Stimulated activated CD4-positive, alpha-beta T cell treated with anti-CD3 and anti-CD28 coated beads, Interleukin-2, amount 100 ng/mL, for 48 hours (primary cell): ENCODE measurements at regions not wholly inside any gene's neighbourhood (a gene's known extent, or its start where the extent isn't known, plus 50 kb on each side); places are given as distances from the start of the nearest gene placed in this dataset.
A peak's percentile ranks its signal among the peaks of the same experiment; 100 is the strongest.
"Not testable (repeated sequence)": the region's sequence is repeated elsewhere in the genome, so short reads cannot be mapped to it uniquely, and the experiment has no call there.

ENCODE experiments used
- DNase-seq, 2 donors: peaks; one replicate each; pipeline ENCODE4 v3.0.0-alpha.2; 2020

DNA sequence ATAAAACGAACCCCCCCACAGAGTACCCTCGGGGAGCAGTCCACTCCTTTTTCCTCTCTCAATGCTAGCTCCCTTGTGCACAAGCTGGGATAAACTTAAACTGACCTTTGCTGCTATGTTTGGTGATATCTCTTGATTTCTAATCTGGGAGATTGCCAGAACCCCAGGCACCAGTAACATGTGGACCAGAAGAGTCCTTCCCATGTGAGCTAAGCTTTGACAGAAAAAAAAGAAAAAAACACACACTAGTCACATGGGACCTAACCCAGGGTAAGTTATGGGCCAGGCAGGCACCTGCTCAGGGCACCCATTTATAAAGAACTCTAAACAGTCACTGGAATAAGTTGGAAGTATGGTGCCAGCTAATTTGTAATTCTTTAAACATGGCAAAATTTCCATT is 242.6 kb downstream of the EN1 start:
- no peak for DNase-seq

DNA sequence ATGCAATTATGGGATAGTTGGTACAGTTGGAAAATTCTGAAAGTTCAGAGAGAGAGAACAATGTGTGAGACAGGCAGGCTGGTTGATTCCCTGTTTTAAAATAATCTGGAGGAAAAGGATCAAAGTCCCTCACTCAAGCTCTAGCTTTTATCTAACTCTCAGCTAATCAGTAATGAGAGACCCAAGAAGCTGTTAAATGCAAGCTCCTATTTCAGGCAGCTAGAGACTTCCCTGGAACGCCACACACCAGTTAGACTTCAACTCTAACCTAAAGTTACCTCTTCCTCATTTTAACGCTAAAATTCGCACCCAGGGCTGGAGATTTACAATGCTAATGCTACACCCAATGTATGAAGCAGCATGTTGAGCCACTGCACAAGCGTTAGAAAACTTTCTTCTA is 243.1 kb downstream of the EN1 start:
- DNase-seq = no peak

DNA sequence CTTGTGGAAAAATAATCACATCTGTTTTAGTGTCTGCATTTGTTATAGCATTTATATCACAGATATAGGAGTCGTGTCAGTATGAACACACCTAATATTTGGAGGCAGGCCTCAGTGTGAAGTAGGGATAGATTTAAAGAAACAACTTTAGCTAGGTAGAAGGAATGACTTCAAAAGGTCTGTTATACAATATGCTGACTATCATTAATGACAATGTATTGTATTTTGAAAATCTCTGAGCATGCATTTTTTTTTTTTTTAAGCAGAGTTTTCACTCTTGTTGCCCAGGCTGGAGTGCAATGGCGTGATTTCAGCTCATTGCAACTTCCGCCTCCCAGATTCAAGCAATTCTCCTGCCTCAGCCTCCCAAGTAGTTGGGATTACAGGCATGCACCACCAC is 248.3 kb downstream of the EN1 start:
- DNase-seq = no peak

DNA sequence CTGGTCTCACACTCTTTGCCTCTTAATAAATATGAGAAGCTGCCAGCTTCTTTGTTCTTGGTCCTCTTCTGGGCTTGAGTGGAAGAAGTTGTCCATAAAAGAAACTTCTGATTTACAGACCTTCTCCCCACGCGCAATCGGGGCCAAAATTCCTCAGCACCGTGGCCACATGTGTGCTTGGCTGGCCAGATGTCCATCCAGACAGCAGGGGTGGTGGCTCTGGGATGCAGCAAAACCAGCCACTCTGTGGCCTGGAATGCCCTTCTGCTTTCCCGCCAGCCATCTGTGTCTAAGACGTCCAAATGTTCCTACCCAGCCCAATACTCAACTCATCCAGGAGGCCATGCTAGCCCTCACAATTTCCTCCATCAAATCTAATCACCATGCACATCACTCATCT is 250.8 kb downstream of the EN1 start:
- DNase-seq = no peak

DNA sequence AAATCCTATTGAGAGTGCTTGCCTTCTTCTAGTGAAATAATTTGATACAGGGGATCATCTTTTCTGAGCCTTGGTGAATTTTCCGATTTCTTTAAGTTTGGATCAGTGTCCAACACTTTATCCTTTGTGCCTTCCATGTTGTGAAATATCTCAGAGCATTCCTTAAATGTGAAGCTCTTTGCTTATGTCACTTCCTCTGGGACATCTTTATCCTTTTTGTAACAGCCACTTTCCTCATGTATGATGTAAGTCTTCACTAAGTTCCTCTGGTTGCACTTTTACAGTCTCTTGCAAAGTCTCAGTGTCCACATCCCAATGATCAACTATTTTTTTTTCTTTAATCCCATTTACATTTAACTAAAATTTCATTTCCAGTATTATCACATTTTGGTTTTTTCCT is 254.2 kb downstream of the EN1 start:
- no peak for DNase-seq

DNA sequence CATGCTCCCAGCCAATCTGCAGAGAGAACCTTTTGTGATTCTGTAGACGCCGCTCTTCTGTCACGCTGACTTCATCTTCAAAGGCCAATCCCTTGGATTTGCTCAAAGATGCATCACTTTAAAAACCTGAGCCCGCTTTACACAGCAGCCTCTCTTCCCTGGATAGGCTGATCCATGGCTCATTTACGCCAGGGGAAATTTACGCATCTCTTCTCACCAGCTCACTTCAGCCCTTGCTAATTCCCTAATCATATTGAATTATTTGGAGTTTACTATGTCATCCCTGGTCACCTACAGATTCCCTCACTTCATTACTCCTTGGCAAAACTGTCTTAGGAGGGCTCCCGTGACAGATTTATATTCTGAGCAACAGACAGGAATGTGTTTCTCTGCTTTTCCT is 256.2 kb downstream of the EN1 start:
- DNase-seq = no peak

DNA sequence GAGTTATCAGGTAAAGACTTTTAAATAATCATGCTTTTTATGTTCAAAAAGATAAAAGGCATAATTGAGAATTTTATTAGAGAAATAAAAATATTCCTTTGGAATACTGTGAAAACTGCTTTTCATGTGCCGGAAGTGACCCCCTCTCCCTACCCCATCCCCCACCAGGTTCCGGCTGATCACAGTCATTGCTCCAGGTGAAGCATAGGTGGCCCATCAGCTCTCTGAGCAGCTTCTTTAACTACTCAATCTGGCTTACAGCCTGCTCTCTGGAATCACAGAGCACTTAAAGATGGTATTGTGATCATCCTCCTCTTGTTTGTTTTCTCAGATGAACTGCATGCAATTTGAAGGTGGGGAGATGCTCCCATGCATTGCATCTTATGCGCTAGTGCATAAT is 257.7 kb downstream of the EN1 start:
- DNase-seq = no peak

DNA sequence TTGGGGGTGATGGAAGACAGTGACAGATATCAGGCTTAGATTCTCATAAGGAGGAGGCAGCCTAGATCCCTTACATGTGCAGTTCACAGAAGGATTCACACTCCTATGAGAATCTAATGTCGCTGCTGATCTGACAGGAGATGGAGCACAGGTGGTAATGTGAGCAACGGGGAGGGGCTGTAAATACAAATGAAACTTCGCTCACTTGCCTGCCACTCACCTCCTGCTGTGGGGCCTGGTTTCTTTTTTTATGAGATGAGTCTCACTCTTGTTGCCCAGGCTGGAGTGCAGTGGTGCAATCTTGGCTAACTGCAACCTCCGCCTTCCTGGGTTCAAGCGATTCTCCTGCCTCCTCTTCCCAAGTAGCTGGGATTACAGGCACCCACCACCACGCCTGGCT is 258.6 kb downstream of the EN1 start:
- DNase-seq = no peak

DNA sequence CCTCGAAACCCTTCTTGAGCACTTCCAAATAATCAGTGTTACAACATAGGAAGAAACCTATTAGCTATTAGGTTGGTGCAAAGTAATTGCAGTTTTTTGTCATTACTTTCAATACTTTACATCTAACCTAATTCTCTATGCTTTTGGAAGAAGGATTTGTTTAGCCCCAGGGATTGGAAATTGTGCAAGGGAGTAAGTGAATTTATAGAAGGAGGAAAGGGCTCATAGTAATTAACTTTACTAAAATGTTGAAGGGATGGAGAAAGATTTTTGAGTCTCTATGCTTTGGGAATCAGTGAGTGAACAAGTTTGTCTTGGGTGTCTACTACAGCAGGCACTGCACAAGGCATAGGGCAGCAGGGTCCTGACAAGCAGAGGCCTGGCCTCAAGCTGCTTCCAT is 261.1 kb downstream of the EN1 start:
- no peak for DNase-seq

DNA sequence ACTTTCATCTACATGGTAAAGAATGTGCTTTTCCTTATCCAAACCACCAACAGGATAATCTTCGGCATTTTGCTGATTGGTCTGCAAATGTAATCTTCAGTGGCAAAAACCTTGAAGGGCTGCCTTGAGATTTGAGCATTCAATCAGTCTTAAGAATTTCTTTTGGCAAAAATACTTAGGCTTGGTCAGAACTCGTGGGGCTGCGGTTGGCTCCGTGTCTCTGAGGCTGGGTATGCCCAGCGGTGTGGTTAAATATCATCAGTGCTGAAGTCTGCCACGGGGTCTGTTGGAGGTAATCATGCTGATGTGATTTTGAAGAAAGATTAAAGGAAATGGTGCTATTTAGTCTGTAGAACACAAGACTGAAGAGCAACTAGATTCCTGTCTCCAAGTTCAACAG is 262.6 kb downstream of the EN1 start:
- no peak for DNase-seq

DNA sequence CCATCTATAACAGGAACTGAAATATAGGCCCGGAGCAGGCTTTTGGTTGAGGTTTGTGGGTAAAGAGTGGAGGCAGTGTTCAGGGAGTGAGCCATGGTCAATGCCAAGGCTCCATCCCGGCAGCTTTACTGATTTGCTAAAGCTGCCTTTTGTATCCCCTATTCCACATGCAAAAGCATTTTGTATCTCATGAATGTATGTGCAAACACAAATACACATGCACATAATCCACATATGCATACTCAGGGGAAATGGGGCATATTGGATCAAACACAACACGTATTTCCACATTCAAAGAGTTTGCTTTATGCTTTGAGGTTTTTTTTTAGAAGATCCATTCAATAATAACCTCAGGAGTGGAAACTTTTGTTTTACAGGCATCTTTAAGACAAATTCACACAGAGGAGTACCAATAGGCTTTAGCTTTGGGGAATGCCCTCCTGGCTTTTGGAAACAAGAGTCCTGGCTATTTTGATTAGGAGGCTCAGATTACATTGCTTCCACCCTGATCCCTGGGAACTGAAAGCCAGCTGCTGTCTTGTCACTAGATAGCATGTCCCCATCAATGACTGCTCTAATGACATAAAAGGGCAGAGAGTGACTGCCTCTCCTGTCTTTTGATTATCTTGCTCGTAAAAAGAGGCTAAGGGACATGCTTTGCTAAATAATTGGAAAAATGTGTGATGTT is 263.2 kb downstream of the EN1 start:
- no peak for DNase-seq

DNA sequence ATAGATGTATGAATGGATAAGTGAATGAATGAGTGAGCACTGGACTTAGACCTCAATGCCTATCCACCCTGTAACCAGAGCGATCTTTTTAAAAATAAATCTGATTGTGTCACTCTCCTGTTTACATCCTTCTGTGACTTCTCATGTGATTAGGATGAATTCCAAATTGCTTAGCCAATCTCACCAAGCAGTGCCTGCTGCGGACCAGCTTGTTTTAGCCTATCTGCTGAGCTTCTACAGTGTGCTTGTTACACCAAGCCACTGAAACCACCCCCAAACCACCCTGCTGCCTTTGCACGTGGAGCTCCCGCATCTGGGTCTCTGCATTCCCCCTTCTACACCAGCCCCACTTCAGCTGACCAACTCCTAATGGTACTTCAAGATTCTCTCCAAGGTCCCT is 265.4 kb downstream of the EN1 start:
- peak in 1 of 2 donors; percentile 0 for DNase-seq

DNA sequence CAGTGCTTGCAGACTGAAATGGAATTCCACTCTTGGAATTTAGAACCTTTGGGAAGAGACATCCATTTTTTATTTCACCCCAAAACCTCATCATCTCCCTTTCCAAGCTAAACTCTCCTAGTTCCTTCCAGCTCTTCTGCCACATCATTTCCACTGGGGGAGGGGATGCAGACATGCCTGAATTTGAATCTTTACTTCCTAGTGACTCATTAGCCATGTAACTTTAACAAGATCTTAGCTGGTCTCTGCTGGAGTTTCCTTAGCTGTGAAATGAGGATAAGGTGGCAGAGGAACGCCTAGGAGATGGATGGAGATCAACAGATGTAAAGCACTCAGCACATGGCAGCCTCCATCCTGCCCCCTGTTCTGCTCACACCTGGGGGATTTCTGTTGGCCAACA is 266.8 kb downstream of the EN1 start:
- no peak for DNase-seq

DNA sequence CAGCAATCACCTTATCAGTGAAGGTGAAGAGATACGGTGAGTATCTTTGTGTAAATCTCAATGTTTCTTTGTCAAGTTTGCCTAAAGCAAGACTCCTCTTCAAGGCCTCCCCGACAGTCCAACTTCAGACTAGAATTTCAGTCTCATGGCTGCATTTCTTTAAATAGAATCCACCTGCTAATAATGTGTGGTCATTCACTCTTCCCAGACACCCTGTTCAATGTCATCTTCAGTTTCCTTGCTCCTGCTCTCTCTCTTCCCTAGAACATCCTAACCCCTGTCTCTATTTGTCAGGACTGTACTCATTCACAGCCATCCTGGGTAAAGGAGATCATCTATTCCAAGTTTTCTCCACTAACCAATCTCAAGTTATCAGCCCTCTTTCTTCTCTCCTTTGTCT is 267.3 kb downstream of the EN1 start:
- no peak for DNase-seq

DNA sequence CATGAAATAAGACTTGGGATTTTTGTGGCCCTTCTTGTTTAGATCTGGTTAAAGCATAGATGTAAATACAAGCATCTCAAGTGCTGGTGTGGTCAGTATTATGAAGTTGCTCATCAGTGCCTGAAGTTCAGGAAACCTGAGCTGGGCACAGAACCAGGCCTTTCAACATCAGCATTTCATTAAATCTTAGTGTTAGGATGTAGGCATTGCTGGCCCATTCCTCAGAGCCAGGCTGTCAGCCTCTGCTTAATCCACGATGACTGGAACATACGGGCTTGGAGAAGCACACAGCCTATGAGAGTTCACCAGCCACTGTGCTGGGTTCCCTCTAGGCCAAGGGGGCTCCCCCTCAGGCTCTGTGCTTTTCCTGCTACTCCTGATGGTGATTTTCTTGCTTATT is 270.2 kb downstream of the EN1 start:
- DNase-seq = no peak

DNA sequence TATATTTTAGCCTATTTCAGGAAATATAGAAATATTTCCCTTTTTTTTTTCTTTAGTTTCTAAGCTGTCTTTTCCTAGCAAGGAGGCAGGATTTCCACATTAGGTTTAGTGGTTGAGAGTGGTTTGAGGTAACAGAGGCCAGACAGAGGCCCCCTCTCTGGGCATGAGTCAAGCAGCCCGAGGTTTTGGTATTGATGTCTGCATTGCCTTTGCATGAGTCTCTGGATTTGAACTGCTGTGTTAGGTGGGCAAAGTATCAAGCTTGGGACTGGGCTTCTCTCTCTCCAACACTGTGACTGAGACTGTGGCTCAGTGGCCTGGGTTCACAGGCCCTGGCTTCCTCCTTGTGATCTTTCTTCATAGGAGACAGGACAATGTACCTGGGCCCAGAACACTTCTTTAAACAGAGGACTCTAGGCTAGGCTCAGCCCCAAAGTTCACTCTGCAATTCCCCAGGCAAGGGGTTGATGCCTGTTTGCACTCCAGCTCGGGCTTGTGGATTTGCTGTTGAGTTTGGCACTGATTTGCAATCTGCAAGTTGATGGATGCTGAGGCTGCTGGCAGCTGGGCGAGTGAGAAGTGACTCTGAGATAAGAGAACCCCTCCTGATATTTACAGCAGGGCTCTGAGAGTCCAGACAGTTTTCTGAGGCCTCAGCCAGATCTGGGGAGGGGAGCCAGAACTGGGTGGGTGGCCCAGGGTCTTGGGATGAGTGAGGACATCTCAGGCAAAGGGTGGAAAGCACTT is 271.2 kb downstream of the EN1 start:
- DNase-seq = no peak

DNA sequence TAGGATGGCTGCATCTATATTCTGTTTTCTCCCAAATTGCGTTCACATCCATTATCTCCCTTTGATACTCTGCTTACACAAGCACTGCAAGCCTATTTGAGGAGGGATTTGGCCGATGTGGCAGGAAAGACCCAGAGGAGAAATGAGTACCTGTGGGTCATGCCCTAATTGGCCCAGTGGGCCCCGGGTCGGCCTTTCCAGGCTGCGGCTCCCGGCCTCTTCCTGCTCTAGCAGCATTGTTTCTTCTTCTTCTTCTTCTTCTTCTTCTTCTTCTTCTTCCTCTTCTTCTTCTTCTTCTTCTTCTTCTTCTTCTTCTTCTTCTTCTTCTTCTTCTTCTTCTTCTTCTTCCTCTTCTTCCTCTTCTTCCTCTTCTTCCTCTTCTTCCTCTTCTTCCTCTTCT is 275.1 kb downstream of the EN1 start:
- not testable (repeated sequence) for DNase-seq

DNA sequence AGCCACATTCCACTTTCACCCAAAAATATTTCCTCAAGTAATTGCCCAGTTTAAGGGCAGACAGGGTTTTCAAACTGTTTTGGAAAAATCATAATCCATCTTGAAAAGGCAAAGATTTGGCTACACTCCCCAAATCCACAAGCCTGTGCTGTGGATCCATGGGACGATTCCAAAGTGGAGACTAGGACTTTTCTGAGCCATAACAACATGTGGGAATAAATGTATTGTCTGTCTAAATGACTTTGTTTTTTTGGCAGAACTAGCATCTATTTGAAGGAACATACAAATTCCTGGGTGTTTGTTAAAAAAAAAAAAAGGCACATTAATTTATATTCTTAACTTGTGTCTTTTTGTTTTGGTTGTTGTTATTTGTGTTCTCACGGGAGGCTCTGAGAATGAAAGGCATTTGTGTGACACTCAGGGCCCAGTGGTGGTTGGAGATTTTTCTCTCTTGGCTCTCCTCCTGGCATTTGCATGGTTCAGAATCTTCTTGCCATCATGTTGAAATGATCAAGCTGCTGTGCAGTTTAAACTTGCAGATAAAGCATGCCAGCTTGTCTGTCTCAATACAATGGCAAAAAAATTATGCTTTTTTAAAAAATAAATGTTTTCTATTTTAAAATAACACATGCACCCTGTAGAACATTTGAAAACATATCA is 277.4 kb downstream of the EN1 start:
- DNase-seq = no peak

DNA sequence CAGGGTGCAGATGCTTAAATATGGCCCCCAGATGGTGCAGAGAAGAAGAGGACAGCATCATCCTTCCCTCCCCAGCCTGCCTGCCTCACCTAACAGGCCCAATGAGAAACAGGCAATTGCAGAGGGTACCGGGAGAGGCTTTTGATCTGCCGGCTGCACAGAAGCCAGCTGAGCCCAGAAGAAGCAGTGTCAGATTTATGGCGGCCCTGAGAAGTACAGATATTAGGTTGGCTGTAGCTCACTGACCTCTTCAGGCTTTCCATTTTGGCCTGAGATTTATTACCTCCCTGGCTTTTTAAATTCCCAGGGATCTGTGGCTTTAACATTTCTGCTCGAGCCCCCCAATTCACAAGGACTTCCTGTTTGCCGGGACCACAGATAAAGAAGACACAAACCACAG is 278.7 kb downstream of the EN1 start:
- DNase-seq = no peak

DNA sequence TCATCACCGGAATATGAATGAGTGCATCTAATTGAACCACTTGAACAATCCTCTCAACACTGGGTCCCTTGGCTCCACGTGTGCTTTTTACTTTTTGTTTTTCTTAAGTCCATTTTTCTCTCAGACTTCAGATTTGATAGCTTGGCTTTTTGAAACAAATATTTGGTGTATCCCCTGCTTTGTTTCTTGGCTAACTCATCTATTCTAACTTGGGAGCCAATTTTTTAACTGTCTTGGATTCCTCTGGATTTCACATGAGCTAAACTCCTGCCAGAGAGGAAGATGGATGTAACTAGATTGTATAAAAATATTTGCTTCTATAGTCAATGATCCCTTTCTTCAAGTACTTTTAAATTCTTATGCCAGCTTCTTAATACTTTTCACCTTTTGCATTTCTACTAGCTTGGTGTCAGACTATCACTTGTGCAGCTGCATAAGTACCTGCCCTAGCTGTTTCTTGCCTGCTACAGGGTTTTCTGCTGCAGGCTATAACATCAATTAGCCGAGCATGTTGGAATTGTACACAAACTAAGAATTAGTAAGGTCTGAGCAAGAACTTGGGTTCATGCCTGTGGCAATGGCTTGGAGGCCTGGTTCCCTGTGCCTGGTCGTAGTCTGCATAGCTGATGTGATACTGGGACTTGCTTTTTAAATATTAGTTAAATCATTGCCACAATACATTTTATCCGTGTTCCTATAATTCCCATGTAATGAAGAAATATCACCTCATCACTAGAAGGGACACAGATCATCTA is 281.5 kb downstream of the EN1 start:
- DNase-seq = no peak

DNA sequence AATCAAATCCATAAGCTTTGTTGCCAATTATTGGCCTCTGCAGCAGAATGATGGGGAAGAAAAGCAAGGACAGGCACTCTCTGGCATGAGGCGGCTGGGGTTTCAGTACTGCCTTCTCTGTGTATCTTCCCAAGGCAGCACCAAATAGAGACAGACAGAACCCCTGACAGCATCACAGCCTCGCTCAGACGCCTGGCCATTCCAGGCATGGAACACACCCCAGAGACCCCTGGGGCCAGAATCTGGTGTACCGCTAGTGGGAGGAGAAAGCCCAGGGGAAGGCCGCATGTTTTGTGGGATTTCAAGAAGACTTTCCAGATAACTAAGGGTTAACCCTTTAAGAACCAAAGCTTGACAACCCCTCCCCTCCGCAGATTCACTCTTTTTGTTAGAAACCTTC is 282.1 kb downstream of the EN1 start:
- no peak for DNase-seq

DNA sequence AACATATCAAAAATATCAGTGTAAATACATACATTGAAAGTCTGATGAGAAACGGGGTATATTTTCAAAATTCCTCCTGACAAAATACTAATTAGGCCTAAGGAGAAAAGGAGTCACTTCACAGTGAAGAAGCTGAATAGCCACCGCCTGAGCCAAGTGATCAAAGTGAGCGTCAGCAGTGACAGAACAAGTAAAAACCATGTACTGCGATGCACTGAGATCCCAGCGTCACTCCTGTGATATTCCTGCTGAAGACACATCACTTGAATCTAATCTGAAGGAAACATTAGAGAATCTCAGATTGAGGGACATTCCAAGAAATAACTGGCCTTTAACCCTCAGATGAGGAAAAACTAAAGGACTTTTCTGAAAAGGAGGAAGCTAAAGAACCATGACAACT is 285.3 kb downstream of the EN1 start:
- no peak for DNase-seq

DNA sequence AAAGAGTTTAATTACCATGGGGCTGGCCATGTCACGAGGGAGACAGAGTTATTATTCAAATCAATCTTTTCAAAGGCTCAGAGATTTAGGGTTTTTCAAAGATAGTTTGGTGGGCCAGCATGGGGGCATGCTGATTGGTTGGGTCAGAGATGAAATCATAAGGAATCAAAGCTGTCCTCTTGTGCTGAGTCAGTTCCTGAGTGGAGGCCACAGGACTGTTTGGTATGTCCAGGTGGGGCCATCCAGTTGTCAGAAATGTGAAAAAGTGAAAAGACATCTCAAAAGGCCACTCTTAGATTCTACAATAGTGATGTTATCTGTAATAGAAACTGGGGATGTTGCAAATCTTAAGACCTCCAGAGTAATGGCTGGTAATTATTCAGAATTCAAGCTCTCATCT is 288.6 kb downstream of the EN1 start:
- no peak for DNase-seq

DNA sequence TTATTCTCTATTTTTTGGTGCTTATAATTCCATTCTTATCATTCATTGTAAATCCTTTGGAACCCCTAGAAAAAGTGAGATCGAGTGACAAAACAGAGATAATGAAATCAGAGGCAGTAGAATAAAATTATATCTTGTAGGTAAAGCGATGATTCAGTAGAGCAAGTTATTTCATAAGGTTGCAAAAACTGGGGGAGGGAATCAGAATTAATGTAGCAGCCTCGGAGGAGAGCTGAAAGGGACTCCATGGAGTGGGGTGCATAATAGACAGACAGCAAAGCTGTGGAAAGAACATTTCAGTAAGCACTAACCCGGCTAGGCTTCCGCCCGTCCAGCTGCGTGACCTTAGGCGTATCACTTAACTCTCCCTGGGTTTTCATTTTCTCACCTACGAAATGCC is 289.7 kb downstream of the EN1 start:
- DNase-seq = no peak
